Skeletal muscle cell (primary cell): ENCODE measurements at regions not wholly inside any gene's neighbourhood (a gene's known extent, or its start where the extent isn't known, plus 50 kb on each side); places are given as distances from the start of the nearest gene placed in this dataset.

Experiments used
- DNase-seq: peaks from one replicate; pipeline ENCODE4 v3.0.0-alpha.2; 2010; ENCODE audit warnings: low read depth
- H3K4me3 ChIP-seq: 2 replicates; pipeline ENCODE4 v1.5.1; 2011; ENCODE audit warnings: low read depth, mild to moderate bottlenecking, control low read depth, low read length, moderate library complexity

GRCh38 chr2:122136056-122136455, 380.6 kb downstream of the TSN start:
- DNase-seq, result no peak
- no peak overlapping the region for H3K4me3 ChIP-seq

DNA sequence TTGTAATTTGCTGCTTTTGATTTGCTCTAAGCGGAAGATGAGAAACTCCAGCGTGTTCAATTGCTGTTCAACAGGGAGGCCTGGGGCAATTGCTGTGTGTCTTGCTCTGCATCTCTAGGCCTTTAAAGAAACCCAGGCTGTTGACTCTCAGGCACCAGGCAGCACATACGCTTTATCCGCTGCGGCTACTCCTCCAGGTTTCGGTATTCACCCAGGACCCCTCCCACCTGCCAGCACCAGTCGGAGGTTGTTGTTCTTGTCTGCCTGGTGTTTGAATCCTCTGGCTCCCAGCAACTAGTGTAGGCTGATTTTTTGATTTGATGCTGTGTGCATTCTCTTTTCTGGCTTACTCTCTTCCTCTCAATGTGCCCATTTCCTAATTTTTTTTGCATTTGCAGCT, 383.1 kb downstream of the TSN start:
- no peak for DNase-seq
- H3K4me3 ChIP-seq, result no peak overlapping the region

DNA sequence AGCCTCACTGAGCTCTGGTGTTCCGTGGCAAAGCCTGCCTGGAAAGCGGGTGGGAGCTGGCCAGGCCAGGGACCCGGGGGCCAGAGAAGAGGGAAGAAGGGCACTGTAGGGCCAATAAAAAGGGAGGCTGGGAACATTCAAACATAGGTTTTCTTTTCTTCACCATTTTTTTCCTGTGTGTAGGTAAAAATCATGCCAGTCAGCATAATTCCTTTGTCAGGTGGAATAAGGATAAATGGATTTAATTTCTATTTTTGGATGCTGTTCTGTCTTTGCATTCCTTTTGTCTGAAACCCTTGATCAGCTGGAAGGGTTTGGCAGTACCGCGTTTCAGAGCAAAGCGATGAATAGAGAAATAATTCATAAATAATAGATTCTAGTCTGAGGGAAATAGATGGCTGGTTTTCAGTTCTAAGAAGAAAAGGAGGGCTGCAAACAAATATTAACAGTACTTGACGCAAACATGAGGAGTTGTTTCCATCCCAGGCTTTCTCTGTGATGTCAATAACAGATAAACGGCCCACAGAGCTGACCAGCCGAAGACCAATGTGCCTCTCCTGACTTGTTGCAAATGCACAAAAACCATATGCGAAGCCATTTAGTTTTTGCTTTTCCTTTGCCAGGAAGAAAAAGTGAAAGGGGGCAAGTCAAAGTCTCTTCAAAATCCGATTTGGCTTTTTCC, 384.4 kb downstream of the TSN start:
- no peak overlapping the region for H3K4me3 ChIP-seq
- no peak for DNase-seq

DNA sequence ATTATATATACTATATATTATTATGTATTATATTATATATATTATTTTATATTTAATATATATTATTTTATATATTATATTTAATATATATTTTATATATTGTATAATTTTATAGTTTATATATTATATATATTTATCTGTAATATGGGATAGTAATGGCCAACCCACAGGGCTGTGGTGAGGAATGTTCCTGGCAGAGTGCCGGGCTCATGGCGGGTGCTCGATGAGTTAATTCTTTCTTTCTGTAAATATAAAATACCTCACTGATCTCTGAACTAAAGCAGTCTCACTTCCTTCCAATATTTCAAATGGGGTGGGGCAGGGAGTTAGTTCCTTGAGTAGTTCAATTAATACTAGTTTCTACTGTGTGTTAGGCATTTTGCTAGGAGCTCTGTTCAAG, 389.4 kb downstream of the TSN start:
- H3K4me3 ChIP-seq, result no peak overlapping the region
- no peak for DNase-seq

DNA sequence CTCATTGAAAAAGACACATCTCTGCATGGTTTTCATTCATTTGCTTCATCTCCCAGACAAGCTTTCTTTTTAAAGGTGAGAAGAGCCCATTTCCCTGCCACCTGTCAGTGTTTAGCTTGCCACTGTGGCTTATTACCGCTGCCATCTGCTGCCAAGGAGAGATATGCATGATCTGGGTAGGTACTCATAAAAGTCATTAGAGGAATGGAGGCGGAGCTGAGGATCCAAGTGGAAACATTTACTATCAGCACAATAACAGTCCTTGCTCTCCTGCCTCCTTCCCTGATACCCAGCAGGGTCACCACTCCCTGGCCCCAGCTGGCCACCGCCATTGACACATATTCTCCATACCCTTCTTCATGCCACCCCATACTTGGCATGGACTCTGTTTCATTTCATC, 390.4 kb downstream of the TSN start:
- H3K4me3 ChIP-seq, result no peak overlapping the region
- no peak for DNase-seq

DNA sequence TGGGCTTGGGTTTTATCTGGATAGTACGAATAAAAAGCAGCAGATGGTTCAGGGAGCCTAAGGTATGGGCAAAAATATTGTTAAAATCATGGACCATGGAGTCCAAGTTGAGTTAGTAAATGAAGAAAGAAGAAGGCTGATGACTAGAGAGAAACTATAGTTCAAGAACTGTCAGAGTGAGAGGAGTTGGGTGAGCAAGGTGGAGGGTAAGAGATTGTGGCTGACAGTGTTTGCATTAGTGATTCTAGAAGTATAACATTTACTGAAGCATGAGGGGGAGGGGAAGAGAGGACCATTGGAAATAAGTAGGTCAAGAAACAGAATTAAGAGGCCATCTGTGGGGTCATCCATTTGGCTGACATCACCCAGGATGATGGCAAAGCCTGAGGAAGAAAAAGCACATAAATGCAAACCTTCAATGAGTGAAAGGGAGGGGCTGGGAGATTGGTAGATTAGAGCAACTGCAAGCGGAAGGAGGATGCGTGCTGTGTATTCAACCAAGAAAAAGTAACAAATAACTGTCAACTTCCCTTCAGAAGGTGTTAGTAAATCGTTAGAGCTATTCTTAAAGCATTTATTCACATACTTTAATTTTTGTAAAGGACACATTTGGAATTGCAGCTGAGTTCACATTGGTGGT, 392.8 kb downstream of the TSN start:
- H3K4me3 ChIP-seq, result no peak overlapping the region
- DNase-seq, result no peak

DNA sequence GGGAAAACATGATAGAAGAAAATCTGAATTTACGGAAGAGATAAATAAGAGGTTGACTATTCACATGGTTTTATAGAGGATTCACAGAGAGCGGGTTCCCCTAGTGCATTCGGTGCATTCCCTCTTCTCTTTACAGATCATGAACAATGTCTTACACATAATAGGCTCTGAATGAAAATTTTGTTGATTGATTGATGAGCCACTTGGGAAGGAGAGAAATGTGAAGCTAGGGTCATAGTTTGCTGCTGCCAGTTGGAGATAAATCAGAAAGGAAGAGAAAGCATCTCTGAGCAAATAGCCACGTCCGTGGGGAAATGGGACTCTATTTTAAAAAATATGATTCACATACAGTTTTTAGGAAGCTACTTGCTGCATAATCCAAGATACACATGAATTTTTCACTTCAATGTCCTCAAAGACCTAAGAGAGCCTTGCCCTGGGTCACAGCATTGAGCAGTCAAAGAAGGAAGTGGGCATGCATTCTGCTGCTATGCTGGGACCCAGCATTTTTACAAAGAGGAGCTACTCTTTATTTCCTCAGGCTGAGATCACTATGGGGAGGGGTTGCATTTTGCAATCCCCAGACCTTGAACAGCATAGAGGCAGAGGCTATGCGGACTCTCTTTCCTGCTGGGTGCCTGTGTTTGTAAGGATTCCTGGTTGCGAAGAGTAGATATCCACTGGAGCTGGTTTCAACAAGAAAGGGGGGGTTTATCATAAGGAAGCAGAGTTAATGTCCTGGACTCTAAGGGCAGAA, 395.3 kb downstream of the TSN start:
- H3K4me3 ChIP-seq, result no peak overlapping the region
- no peak for DNase-seq

DNA sequence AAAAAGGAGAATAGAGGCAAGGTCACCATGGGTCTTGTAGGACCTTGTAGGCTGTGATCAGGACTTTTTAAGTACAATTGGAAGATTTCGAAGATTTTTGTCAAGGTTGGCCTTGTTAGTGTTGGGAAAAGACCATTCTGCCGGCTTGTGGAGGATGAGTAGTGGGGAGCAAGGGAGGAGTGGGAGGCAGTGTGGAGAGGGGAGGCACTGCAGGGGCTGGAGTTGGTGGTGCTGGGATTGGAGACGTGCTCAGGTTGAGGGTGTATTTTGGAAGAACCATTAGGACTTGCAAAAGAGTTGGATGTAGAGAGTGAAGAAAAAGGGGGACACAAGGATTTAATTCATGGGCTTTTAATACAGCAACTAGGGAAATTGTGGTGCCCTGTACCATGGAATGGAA, 397.1 kb downstream of the TSN start:
- no peak overlapping the region for H3K4me3 ChIP-seq
- no peak for DNase-seq

DNA sequence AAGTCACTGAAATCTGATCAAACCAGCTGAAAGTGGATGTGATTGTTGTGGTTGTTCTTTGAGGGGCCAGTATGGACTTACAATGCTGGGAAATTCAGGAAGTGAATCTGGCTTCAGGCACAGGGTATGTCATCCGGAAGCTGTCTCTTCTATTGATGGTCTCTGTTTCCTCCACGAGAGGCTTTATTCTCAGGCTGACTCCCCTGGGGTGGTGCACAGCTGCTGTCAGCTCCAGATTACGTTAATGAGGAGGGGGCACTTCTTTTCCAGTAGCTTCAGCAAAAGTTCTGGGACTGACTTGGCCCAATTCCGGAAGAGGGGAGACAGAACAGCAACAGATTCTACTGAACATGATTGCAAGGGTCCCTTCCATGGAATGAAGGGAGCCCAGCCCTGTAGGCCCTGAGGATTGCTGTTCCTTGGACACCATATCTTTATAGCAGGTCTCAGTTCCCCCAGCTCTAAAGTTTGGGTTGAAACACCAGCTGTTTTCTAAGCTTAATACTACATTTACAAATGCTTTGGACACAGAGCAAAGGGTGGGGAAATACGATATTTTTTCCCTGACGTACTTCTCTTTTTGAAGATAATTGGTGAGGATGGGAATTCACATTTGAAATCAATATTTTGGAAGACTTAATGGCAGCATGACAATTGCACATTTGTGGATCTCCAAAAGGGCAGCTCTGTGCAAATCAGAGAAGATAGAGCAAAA, 400.9 kb downstream of the TSN start:
- no peak for DNase-seq

GRCh38 chr2:122157158-122157557, 401.7 kb downstream of the TSN start:
- H3K4me3 ChIP-seq, result no peak overlapping the region
- DNase-seq, result no peak

More for the DNA sequence above, 400.9 kb downstream of the TSN start:
- no peak overlapping the region for H3K4me3 ChIP-seq

GRCh38 chr2:122163617-122164016, 408.2 kb downstream of the TSN start:
- DNase-seq, result no peak
- no peak overlapping the region for H3K4me3 ChIP-seq

DNA sequence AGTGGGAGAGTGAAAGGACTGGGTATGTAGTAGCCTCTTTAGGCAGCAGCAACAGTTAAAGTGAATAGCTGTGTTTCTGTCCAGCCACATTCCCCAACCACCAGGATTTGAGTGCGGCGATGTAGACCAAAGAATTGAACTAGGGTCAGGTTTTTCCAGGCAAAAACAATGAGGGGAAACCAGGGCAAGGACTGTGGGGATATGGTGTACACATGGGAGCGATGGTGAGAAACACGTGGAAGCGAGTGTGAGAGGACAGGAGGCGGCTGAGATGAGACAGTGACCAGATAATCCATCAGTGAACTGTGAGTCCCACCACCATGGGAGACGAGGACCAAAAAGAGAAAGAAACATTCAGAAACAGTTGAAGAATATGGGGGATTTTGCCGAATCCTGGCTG, 409.5 kb downstream of the TSN start:
- DNase-seq, result no peak
- no peak overlapping the region for H3K4me3 ChIP-seq

DNA sequence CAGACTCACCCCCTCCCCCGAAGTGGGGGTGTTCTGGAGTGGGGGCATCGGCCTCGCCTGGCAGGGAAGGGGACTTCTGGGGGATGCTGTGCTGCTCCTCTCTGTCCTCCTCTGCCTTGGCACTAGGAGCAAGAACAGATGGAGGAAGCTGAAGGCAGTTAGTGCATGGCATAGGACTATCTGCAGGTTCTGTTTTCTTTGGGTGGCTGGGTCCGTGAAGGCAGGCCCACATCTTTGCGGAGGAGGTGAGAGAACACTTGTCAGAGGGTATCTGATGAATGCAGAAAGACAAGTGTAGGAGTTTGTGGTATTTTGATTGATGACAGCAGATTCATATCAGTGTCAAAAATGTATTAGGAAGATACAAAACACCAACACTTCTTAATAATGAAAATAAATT, 411.4 kb downstream of the TSN start:
- DNase-seq, result no peak
- H3K4me3 ChIP-seq, result no peak overlapping the region

DNA sequence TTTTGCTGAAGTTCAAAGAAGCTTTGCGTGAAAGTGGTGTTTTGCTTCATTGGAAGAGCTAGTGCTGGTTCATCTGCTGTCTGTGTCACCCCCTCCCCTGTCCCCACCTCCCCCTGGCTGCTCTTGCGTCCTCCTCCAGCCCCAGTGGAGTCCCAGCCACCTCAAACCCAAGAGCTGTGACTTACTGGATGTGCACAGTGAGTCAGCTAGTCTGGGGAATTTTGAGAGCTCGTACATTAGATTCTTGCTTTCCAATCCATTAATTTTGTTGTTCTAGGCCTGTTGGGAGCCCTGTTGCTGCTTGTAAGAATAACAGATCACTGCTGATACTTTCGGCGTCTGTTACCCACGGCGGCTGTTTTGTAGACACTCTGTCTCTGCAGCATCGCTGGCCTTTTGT, 412.1 kb downstream of the TSN start:
- no peak for DNase-seq
- H3K4me3 ChIP-seq, result no peak overlapping the region

- no peak for DNase-seq
- H3K4me3 ChIP-seq, result no peak overlapping the region
These were observed 413.3 kb downstream of the TSN start for GRCh38 chr2:122168799-122169198.

DNA sequence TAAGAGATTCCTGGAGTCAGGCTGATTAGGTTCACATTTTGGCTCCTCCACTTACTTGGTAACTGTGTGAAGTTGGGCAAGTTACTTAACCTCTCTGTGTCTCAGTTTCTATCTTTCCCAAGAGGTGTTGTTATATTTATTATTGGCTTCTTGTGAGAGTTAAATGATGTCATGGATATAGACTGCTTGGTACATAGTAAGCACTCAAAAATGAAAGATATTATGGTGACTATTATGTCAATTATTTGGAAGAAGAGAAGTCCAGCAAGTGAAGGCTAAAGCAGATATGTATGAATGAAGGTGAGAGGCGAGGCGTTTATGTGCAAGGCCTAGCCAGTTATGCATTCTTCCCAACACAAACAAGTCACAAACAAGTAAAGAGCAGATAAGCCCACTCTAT, 417.4 kb downstream of the TSN start:
- DNase-seq, result no peak

GRCh38 chr2:122174061-122174460, 418.6 kb downstream of the TSN start:
- no peak for DNase-seq
- H3K4me3 ChIP-seq, result no peak overlapping the region

More for the DNA sequence above, 417.4 kb downstream of the TSN start:
- no peak overlapping the region for H3K4me3 ChIP-seq

DNA sequence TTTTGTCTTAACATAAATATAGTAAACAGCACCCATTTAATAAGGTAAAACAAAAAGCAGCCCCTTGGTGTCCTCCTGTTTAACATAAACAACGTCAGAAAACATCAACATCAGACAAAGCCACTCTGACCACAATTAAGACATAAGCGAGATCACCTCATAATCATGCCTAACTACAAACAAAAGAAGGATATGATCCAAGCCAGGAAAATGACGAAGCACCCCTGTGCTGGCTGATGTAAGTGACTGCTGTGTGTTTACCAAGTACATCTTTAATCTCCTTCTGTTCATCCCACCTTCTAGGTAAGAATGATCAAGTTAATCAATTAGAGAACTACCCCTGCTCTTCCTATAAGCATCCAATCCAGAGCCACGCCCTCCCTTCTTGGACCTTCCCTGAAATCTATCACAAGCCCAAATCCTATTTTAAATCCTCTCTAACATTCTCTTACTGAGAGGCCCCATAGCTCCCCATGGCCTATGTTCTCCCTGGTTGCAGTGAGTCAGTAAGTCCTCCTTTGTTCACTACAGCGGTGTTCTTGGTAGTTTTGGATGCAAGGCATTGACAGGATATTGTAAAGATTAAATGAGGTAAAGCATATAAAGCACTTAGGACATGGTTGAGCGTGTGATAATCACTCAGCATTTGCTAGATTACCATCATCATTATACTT, 424.2 kb downstream of the TSN start:
- DNase-seq, result no peak
- H3K4me3 ChIP-seq, result no peak overlapping the region

DNA sequence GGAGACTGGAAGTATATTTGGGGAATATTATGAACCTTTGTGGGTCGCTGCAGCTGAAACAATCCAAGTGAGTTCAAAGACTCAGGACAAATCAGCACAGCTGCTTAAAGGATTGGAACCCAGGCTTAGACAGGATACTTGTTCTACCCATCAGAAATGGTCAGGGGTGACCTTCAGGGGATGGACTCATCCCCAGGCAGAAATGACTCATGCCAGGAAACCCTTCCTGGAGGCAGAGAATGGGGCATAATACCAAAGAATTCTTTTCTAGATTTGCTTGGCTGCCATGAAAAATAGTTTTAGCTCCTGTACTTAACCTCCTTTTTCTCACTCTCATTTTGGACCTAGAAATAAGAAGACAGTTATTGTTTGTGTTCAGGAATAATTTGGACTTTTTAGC, 425.5 kb downstream of the TSN start:
- no peak for DNase-seq

More for the DNA sequence above, 425.5 kb downstream of the TSN start:
- no peak overlapping the region for H3K4me3 ChIP-seq
